ENCODE measurements at regions not wholly inside any gene's neighbourhood (a gene's known extent, or its start where the extent isn't known, plus 50 kb on each side); places are given as distances from the start of the nearest gene placed in this dataset.

- TF ChIP-seq CTCF (IDR thresholded peaks at IDR 0.05): no peak
- TF ChIP-seq EP300 (IDR thresholded peaks at IDR 0.05): no peak
- no peak for TF ChIP-seq POLR2AphosphoS5 (IDR thresholded peaks at IDR 0.05)
Measured at GRCh38 chr6:53398247-53399026, 49.7 kb upstream of the ELOVL5 start.
